HCT116 (cell line): ENCODE measurements at regions not wholly inside any gene's neighbourhood (a gene's known extent, or its start where the extent isn't known, plus 50 kb on each side); places are given as distances from the start of the nearest gene placed in this dataset.

Experiments used
- ATAC-seq: fragments of 200-7000 bp; cut with Tn5 transposase; 2 replicates; pipeline ENCODE4 v1.9.1; 2020; ENCODE audit warnings: mild to moderate bottlenecking, moderate library complexity
- BruUV-seq: library from RNA; stranded (reverse); fragments of 400-500 nt; replicated peaks from 2 replicates; lab custom pipeline; 2021; lab: Mats Ljungman, UMichigan
- CTCF ChIA-PET: fragments of 300-600 bp; sonication (Branson Sonifier 250); formaldehyde crosslinking; loops from one replicate; lab custom pipeline; 2021; ENCODE audit warnings: antibody characterized with exemption; lab: Charles Lee
- POLR2A ChIA-PET: fragments of 300-600, 350-600 bp; sonication (Branson Sonifier 250); formaldehyde crosslinking; loops from one replicate; lab custom pipeline; 2021; ENCODE audit warnings: antibody characterized with exemption; lab: Charles Lee
- RAD21 ChIA-PET, 2 experiments: fragments of 300-600 bp; sonication (Branson Sonifier 250); formaldehyde crosslinking; loops; one replicate each; lab custom pipeline; 2023; ENCODE audit warnings: low total read pairs in 2 of 2; ENCODE audit not compliant: uncharacterized antibody in 2 of 2, unreplicated experiment in 2 of 2, low non-redundant PET in 1 of 2; lab: Charles Lee
- DNase-seq: peaks from one replicate; pipeline ENCODE4 v3.0.0-alpha.2; 2010; ENCODE audit warnings: low read depth, low spot score
- H2AFZ ChIP-seq: fragments of 200-600 bp; shearing (Covaris generic), sonication (generic); 2 replicates; pipeline ENCODE4 v1.6.1; 2017; ENCODE audit warnings: low read depth, mixed run types, mixed read lengths, antibody characterized with exemption, low read length; ENCODE audit not compliant: poor library complexity, severe bottlenecking
- H3K27ac ChIP-seq: 2 replicates; pipeline ENCODE4 v1.5.1; 2012; ENCODE audit warnings: low read depth, low read length
- H3K27me3 ChIP-seq: fragments of 200-600 bp; sonication (generic); 2 replicates; pipeline ENCODE4 v1.6.1; 2016; ENCODE audit warnings: mixed run types, low read length, mixed read lengths; ENCODE audit not compliant: insufficient read depth
- H3K36me3 ChIP-seq, 2 experiments: fragments of 200-500 bp in 1 of 2; fragments of 200-600 bp in 1 of 2; sonication (Bioruptor generic) in 1 of 2; sonication (generic) in 1 of 2; 2 replicates each; pipeline versions ENCODE4 v1.5.1 to v1.6.1; 2014 to 2016; ENCODE audit warnings: low read length in 2 of 2, inconsistent platforms in 1 of 2, mixed read lengths in 1 of 2, mixed run types in 1 of 2; ENCODE audit not compliant: insufficient read depth in 2 of 2, control insufficient read depth in 1 of 2
- H3K4me1 ChIP-seq, 2 experiments: fragments of 200-600 bp in 1 of 2; sonication (generic) in 1 of 2; 2 replicates each; pipeline versions ENCODE4 v1.5.1 to v1.6.1; 2012 to 2017; ENCODE audit warnings: low read length in 2 of 2, inconsistent platforms in 1 of 2, mild to moderate bottlenecking in 1 of 2, mixed read lengths in 1 of 2, mixed run types in 1 of 2, moderate library complexity in 1 of 2; ENCODE audit not compliant: insufficient read depth in 2 of 2, control insufficient read depth in 1 of 2
- H3K4me2 ChIP-seq: fragments of 200-600 bp; sonication (generic); 2 replicates; pipeline ENCODE4 v1.6.1; 2017; ENCODE audit warnings: mixed run types, low read length, mixed read lengths
- H3K4me3 ChIP-seq, 2 experiments: fragments of 200-600 bp in 1 of 2; sonication (generic) in 1 of 2; replicated peaks in 1 of 2; 2 replicates each; pipeline ENCODE4 v1.5.1; 2011 to 2016; ENCODE audit warnings: low read length in 2 of 2, control low read depth in 1 of 2, low read depth in 1 of 2, mild to moderate bottlenecking in 1 of 2, mixed read lengths in 1 of 2, mixed run types in 1 of 2
- H3K79me2 ChIP-seq: fragments of 200-600 bp; sonication (generic); 2 replicates; pipeline ENCODE4 v1.6.1; 2017; ENCODE audit warnings: mild to moderate bottlenecking, mixed run types, low read length, moderate library complexity, mixed read lengths; ENCODE audit not compliant: insufficient read depth
- H3K9ac ChIP-seq: fragments of 200-600 bp; sonication (generic); 2 replicates; pipeline ENCODE4 v1.6.1; 2016; ENCODE audit warnings: low read length, mixed read lengths
- H3K9me2 ChIP-seq: fragments of 200-600 bp; sonication (generic), shearing (Covaris generic); 2 replicates; pipeline ENCODE4 v1.6.1; 2017; ENCODE audit warnings: mixed run types, mild to moderate bottlenecking, moderate library complexity; ENCODE audit not compliant: insufficient read depth
- H3K9me3 ChIP-seq, 2 experiments: fragments of 200-500 bp in 1 of 2; fragments of 200-600 bp in 1 of 2; sonication (Bioruptor generic) in 1 of 2; sonication (generic) in 1 of 2; 2 replicates each; pipeline ENCODE4 v1.6.1; 2014 to 2017; ENCODE audit warnings: low read length in 2 of 2, mixed read lengths in 2 of 2, inconsistent platforms in 1 of 2, low read depth in 1 of 2, mild to moderate bottlenecking in 1 of 2, mixed run types in 1 of 2, moderate library complexity in 1 of 2; ENCODE audit not compliant: control insufficient read depth in 1 of 2, insufficient read depth in 1 of 2
- H4K20me1 ChIP-seq: fragments of 200-600 bp; sonication (generic), shearing (Covaris generic); 2 replicates; pipeline ENCODE4 v1.6.1; 2017; ENCODE audit warnings: mixed run types, mild to moderate bottlenecking, moderate library complexity; ENCODE audit not compliant: insufficient read depth
- CBX3 ChIP-seq: IDR thresholded peaks from 2 replicates; pipeline ENCODE4 v1.6.1; 2012; ENCODE audit warnings: low read depth
- CEBPB ChIP-seq: IDR thresholded peaks from 2 replicates; pipeline ENCODE4 v1.6.1; 2012; ENCODE audit warnings: low read depth
- EZH2 ChIP-seq: fragments of 200-600 bp; sonication (generic); IDR thresholded peaks from 2 replicates; pipeline ENCODE4 v1.6.1; 2017; ENCODE audit warnings: antibody characterized with exemption, mixed run types
- POLR2A ChIP-seq: IDR thresholded peaks from 2 replicates; pipeline ENCODE4 v1.7.0; 2011; ENCODE audit warnings: borderline replicate concordance; ENCODE audit not compliant: insufficient read depth, insufficient read length; ENCODE audit errors: extremely low read depth
- POLR2AphosphoS5 ChIP-seq: IDR thresholded peaks from 2 replicates; pipeline ENCODE4 v1.6.1; 2011; ENCODE audit warnings: mild to moderate bottlenecking, low read depth, low read length, moderate library complexity
- RAD21 ChIP-seq: IDR thresholded peaks from 2 replicates; pipeline ENCODE4 v1.6.1; 2012; ENCODE audit warnings: low read depth, mild to moderate bottlenecking
- SP1 ChIP-seq: IDR thresholded peaks from 2 replicates; pipeline ENCODE4 v1.6.1; 2012; ENCODE audit warnings: low read depth
- SRF ChIP-seq: IDR thresholded peaks from 2 replicates; pipeline ENCODE4 v1.6.1; 2012; ENCODE audit warnings: low read depth
- TCF7L2 ChIP-seq: IDR thresholded peaks from 2 replicates; pipeline ENCODE4 v1.7.0; 2011; ENCODE audit warnings: borderline replicate concordance, inconsistent platforms; ENCODE audit not compliant: insufficient read depth, insufficient read length; ENCODE audit errors: extremely low read depth
- ZFX ChIP-seq: fragments of 450-650 bp; IDR thresholded peaks from 2 replicates; pipeline ENCODE4 v1.6.1; 2017
- intact Hi-C: fragments of 100-400 bp; cut with micrococcal nuclease; formaldehyde crosslinking; loops from 2 replicates; pipeline ENCODE4 v1.10.0; 2022
- TF ChIP-seq, protein P1 (sequence below), 3 experiments: fragments of 200-600 bp in 1 of 3; sonication (generic) in 1 of 3; IDR thresholded peaks in 2 of 3; conservative IDR thresholded peaks in 1 of 3; 2 replicates each; pipeline ENCODE4 v1.5.1; 2012 to 2017; ENCODE audit warnings: low read depth in 2 of 3, low read length in 2 of 3, antibody characterized with exemption in 1 of 3, borderline replicate concordance in 1 of 3, control low read depth in 1 of 3, mild to moderate bottlenecking in 1 of 3, mixed read lengths in 1 of 3, mixed run types in 1 of 3, moderate library complexity in 1 of 3; ENCODE audit not compliant: insufficient read depth in 1 of 3
- TF ChIP-seq, protein P2 (sequence below): IDR thresholded peaks from 2 replicates; pipeline ENCODE4 v1.6.1; 2011; ENCODE audit warnings: mild to moderate bottlenecking, low read length, moderate library complexity; ENCODE audit not compliant: insufficient replicate concordance; ENCODE audit errors: extremely low read depth
- TF ChIP-seq, protein P3 (sequence below): IDR thresholded peaks from 2 replicates; pipeline ENCODE4 v1.6.1; 2012; ENCODE audit warnings: low read depth

DNA sequence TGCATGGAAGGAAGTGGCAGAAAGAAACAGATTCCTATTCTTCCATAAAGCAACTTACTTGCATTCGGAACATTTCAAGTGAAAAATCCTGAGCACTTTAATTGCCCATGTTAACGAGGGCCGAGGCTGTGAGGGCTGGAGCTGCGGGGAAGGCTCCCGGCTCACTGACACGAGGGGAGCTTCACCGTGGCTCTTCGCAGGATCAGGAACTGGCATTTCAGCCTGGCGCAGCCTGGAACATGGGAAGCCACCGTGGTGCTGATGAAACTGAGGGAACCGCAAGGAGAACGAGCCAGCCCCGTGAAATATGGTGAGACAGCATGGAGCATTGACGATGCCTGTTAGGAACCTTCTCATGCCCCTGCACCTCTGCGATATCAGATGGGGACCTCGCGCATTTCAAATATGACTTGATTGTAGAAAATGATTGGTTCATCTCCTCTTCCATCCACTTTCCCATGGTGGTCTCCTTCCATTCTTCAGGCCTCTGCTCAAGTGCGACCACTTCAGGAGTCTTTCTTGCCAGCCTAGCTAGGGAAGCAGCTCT is 236.9 kb downstream of the TBXT start:
- Histone ChIP-seq H3K36me3 (no peaks in the 10 kb centered on the region), H3K79me2 (no peaks in the 10 kb centered on the region), H3K27me3 (no peaks in the 10 kb centered on the region), H3K9me2 (no peaks in the 10 kb centered on the region), H3K9me3 (no peaks in the 10 kb centered on the region), H4K20me1 (no peaks in the 10 kb centered on the region), H2AFZ (no peak overlapping the region), H3K4me3 (no peak overlapping the region), H3K9ac (no peak overlapping the region), H3K4me2 (no peak overlapping the region), H3K27ac (no peak overlapping the region), H3K4me1 (no peaks in the 10 kb centered on the region)
- ChIA-PET RAD21 (no interaction called here), POLR2A (no interaction called here), CTCF (no interaction called here)
- intact Hi-C loops: no loop called here
- ATAC-seq (no peak), DNase-seq (no peak)
- TF ChIP-seq SP1: no peak
- TF ChIP-seq ZFX: no peak
- TF ChIP-seq POLR2A: no peak
- TF ChIP-seq CBX3: no peak
- TF ChIP-seq, protein P1, sequence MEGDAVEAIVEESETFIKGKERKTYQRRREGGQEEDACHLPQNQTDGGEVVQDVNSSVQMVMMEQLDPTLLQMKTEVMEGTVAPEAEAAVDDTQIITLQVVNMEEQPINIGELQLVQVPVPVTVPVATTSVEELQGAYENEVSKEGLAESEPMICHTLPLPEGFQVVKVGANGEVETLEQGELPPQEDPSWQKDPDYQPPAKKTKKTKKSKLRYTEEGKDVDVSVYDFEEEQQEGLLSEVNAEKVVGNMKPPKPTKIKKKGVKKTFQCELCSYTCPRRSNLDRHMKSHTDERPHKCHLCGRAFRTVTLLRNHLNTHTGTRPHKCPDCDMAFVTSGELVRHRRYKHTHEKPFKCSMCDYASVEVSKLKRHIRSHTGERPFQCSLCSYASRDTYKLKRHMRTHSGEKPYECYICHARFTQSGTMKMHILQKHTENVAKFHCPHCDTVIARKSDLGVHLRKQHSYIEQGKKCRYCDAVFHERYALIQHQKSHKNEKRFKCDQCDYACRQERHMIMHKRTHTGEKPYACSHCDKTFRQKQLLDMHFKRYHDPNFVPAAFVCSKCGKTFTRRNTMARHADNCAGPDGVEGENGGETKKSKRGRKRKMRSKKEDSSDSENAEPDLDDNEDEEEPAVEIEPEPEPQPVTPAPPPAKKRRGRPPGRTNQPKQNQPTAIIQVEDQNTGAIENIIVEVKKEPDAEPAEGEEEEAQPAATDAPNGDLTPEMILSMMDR (IDR thresholded peaks at IDR 0.05 in 2 of 3, conservative IDR thresholded peaks at IDR 0.05 in 1 of 3; ENCODE audit: borderline replicate concordance in 1 of 3, insufficient read depth in 1 of 3, low read depth in 2 of 3, low read length in 2 of 3): no peak
- TF ChIP-seq, protein P2, sequence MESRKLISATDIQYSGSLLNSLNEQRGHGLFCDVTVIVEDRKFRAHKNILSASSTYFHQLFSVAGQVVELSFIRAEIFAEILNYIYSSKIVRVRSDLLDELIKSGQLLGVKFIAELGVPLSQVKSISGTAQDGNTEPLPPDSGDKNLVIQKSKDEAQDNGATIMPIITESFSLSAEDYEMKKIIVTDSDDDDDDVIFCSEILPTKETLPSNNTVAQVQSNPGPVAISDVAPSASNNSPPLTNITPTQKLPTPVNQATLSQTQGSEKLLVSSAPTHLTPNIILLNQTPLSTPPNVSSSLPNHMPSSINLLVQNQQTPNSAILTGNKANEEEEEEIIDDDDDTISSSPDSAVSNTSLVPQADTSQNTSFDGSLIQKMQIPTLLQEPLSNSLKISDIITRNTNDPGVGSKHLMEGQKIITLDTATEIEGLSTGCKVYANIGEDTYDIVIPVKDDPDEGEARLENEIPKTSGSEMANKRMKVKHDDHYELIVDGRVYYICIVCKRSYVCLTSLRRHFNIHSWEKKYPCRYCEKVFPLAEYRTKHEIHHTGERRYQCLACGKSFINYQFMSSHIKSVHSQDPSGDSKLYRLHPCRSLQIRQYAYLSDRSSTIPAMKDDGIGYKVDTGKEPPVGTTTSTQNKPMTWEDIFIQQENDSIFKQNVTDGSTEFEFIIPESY: no peak
- no peak for TF ChIP-seq CEBPB
- TF ChIP-seq RAD21: no peak
- TF ChIP-seq, protein P3, sequence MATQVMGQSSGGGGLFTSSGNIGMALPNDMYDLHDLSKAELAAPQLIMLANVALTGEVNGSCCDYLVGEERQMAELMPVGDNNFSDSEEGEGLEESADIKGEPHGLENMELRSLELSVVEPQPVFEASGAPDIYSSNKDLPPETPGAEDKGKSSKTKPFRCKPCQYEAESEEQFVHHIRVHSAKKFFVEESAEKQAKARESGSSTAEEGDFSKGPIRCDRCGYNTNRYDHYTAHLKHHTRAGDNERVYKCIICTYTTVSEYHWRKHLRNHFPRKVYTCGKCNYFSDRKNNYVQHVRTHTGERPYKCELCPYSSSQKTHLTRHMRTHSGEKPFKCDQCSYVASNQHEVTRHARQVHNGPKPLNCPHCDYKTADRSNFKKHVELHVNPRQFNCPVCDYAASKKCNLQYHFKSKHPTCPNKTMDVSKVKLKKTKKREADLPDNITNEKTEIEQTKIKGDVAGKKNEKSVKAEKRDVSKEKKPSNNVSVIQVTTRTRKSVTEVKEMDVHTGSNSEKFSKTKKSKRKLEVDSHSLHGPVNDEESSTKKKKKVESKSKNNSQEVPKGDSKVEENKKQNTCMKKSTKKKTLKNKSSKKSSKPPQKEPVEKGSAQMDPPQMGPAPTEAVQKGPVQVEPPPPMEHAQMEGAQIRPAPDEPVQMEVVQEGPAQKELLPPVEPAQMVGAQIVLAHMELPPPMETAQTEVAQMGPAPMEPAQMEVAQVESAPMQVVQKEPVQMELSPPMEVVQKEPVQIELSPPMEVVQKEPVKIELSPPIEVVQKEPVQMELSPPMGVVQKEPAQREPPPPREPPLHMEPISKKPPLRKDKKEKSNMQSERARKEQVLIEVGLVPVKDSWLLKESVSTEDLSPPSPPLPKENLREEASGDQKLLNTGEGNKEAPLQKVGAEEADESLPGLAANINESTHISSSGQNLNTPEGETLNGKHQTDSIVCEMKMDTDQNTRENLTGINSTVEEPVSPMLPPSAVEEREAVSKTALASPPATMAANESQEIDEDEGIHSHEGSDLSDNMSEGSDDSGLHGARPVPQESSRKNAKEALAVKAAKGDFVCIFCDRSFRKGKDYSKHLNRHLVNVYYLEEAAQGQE: no peak
- TF ChIP-seq POLR2AphosphoS5: no peak
- TF ChIP-seq EZH2: no peak
- no peak for TF ChIP-seq SRF
- TF ChIP-seq TCF7L2: no peak
- no TSS peak for BruUV-seq
